ENCODE measurements at regions not wholly inside any gene's neighbourhood (a gene's known extent, or its start where the extent isn't known, plus 50 kb on each side); places are given as distances from the start of the nearest gene placed in this dataset.

DNA sequence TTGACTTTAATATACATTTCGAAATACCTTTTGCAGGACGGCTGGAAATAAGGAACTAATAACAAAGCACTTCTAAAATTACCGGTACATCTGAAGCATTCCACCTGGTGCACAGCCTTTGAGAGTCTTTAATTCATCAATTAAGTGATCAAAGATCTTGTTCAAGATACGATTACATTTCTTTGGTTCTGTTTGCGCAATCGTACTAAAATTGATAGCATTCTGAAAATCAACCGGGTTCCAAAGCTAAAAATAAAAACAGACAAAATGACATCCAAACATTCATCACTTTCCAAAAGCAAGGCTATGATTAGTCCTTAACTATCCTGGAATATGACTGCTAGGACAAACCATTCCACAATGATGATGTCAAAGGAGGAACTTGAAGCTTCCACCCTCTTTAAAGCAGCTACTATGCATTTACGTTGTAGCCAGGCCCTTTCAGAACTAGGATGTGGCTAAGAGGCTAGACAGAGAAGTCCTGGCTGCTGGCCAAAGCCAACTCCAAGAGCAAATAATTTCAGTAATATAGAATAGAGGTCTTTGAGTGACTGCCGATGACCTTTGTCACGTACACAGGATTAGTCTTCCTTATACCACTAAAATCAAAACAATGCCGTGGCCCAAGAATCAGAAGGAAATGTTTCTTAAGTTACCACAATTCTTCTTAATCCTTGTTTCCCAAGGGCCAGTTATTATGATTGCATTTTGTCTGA lies 299.8 kb upstream of the PSMD7 start:
- TF ChIP-seq, protein P1, sequence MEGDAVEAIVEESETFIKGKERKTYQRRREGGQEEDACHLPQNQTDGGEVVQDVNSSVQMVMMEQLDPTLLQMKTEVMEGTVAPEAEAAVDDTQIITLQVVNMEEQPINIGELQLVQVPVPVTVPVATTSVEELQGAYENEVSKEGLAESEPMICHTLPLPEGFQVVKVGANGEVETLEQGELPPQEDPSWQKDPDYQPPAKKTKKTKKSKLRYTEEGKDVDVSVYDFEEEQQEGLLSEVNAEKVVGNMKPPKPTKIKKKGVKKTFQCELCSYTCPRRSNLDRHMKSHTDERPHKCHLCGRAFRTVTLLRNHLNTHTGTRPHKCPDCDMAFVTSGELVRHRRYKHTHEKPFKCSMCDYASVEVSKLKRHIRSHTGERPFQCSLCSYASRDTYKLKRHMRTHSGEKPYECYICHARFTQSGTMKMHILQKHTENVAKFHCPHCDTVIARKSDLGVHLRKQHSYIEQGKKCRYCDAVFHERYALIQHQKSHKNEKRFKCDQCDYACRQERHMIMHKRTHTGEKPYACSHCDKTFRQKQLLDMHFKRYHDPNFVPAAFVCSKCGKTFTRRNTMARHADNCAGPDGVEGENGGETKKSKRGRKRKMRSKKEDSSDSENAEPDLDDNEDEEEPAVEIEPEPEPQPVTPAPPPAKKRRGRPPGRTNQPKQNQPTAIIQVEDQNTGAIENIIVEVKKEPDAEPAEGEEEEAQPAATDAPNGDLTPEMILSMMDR (conservative IDR thresholded peaks at IDR 0.05) = no peak
- no peak for TF ChIP-seq ZFX (IDR thresholded peaks at IDR 0.05)

Data from C4-2B (cell line).